K562 (cell line): ENCODE measurements at regions not wholly inside any gene's neighbourhood (a gene's known extent, or its start where the extent isn't known, plus 50 kb on each side); places are given as distances from the start of the nearest gene placed in this dataset.

Source experiments
- ATAC-seq: fragments of 200-7000 bp; cut with Tn5 transposase; 3 replicates; pipeline ENCODE4 v1.9.1; 2020; ENCODE audit warnings: moderate library complexity
- BruUV-seq: library from RNA; stranded (reverse); fragments of 400-500 nt; replicated peaks from 2 replicates; lab custom pipeline; 2021; lab: Mats Ljungman, UMichigan
- CTCF ChIA-PET: fragments of 300-600 bp; formaldehyde crosslinking; extraction: SDS; loops from one replicate; lab custom pipeline; 2021; ENCODE audit warnings: low intra/inter-chr PET ratio; lab: Yijun Ruan, JAX
- POLR2A ChIA-PET: fragments of 300-600, 350-650 bp; sonication (Branson Sonifier 250); formaldehyde crosslinking; extraction: SDS; loops from one replicate; lab custom pipeline; 2021; ENCODE audit warnings: antibody characterized with exemption, inconsistent platforms; lab: Yijun Ruan, JAX
- DNase-seq, 4 experiments: peaks; one replicate each; pipeline versions ENCODE4 v3.0.0 to v3.0.0-alpha.2; 2011 to 2018; ENCODE audit warnings: low spot score in 3 of 4, mixed read lengths in 3 of 4; ENCODE audit errors: extremely low read depth in 1 of 4
- FAIRE-seq: peaks from 2 replicates; lab custom pipeline; 2011; peaks lifted over from hg19 to GRCh38; lab: Jason Lieb, UNC
- H2AFZ ChIP-seq: 2 replicates; pipeline ENCODE4 v1.6.0; 2011; ENCODE audit warnings: low read depth, low read length, control low read depth, inconsistent platforms
- H3K27ac ChIP-seq: fragments of 200-600 bp; 3 replicates; pipeline ENCODE4 v1.8.0; 2011; ENCODE audit warnings: low read depth, mild to moderate bottlenecking, control low read depth, inconsistent platforms, low read length, moderate library complexity, mixed read lengths; ENCODE audit errors: extremely low read depth
- H3K27me3 ChIP-seq, 2 experiments: fragments of 300-600 bp in 1 of 2; 2 replicates in 1 of 2; 3 replicates in 1 of 2; pipeline versions ENCODE4 v1.6.0 to v1.8.0; 2011; ENCODE audit warnings: inconsistent platforms in 2 of 2, low read length in 2 of 2, mild to moderate bottlenecking in 1 of 2, mixed read lengths in 1 of 2, moderate library complexity in 1 of 2; ENCODE audit not compliant: control insufficient read depth in 2 of 2, insufficient read depth in 2 of 2
- H3K36me3 ChIP-seq: fragments of 300-600 bp; 3 replicates; pipeline ENCODE4 v1.8.0; 2011; ENCODE audit warnings: mild to moderate bottlenecking, low read length, inconsistent platforms; ENCODE audit not compliant: control insufficient read depth, insufficient read depth
- H3K4me1 ChIP-seq, 2 experiments: fragments of 200-600 bp in 1 of 2; replicated peaks in 1 of 2; 2 replicates in 1 of 2; 3 replicates in 1 of 2; pipeline versions ENCODE4 v1.5.1 to v1.8.0; 2011; ENCODE audit warnings: inconsistent platforms in 2 of 2, low read length in 2 of 2, mild to moderate bottlenecking in 1 of 2, mixed read lengths in 1 of 2, moderate library complexity in 1 of 2; ENCODE audit not compliant: control insufficient read depth in 2 of 2, insufficient read depth in 2 of 2
- H3K4me2 ChIP-seq: 2 replicates; pipeline ENCODE4 v1.6.1; 2011; ENCODE audit warnings: low read length, control low read depth, inconsistent platforms, mixed read lengths; ENCODE audit not compliant: insufficient read depth
- H3K4me3 ChIP-seq: fragments of 200-600 bp; sonication (generic), shearing (Covaris generic); 2 replicates; pipeline ENCODE4 v1.5.1; 2016; ENCODE audit warnings: control low read depth, inconsistent platforms
- H3K79me2 ChIP-seq: fragments of 200-600 bp; 3 replicates; pipeline ENCODE4 v1.8.0; 2011; ENCODE audit warnings: low read length, inconsistent platforms; ENCODE audit not compliant: control insufficient read depth, insufficient read depth
- H3K9ac ChIP-seq, 2 experiments: 2 replicates each; pipeline versions ENCODE4 v1.6.0 to v1.6.1; 2011; ENCODE audit warnings: low read depth in 2 of 2, low read length in 2 of 2, control low read depth in 1 of 2, inconsistent platforms in 1 of 2, mild to moderate bottlenecking in 1 of 2, mixed read lengths in 1 of 2; ENCODE audit not compliant: insufficient read depth in 1 of 2
- H3K9me1 ChIP-seq: one replicate; pipeline ENCODE4 v1.6.0; 2011; ENCODE audit warnings: inconsistent platforms, mild to moderate bottlenecking, low read length, moderate library complexity; ENCODE audit not compliant: control insufficient read depth, insufficient read depth
- H3K9me3 ChIP-seq: replicated peaks from 2 replicates; pipeline ENCODE4 v1.5.1; 2011; ENCODE audit warnings: low read depth, low read length, inconsistent platforms; ENCODE audit not compliant: control insufficient read depth, insufficient read depth
- H4K20me1 ChIP-seq: replicated peaks from 2 replicates; pipeline ENCODE4 v1.6.1; 2011; ENCODE audit warnings: low read length, inconsistent platforms, mixed read lengths; ENCODE audit not compliant: control insufficient read depth, insufficient read depth
- HDGF ChIP-seq: fragments of 450-650 bp; IDR thresholded peaks from 2 replicates; pipeline ENCODE4 v1.6.1; 2016
- TSC22D4 ChIP-seq: fragments of 450-650 bp; IDR thresholded peaks from 2 replicates; pipeline ENCODE4 v1.6.1; 2016; ENCODE audit warnings: missing genetic modification characterization, missing biosample characterization, control low read depth
- ZNF146 ChIP-seq: IDR thresholded peaks from one replicate; pipeline ENCODE4 v1.6.1; 2018; ENCODE audit warnings: missing compliant biosample characterization; ENCODE audit not compliant: unreplicated experiment
- WGBS: fragments of 100-300 bp; shearing (Covaris generic); methylation state at CpG from one replicate; pipeline ENCODE4 v1.1.6; 2016; ENCODE audit warnings: low coverage, mixed read lengths; ENCODE audit not compliant: insufficient coverage; ENCODE audit errors: missing lambda C conversion rate; 5-methylcytosine and 5-hydroxymethylcytosine counted together
- in situ Hi-C: fragments of 300-500 bp; cut with MboI; formaldehyde crosslinking; loops from 4 replicates; pipeline ENCODE4 v1.15.0; 2018; ENCODE audit warnings: inconsistent platforms, mixed read lengths
- intact Hi-C: fragments of 100-400 bp; cut with micrococcal nuclease; formaldehyde crosslinking; loops from 2 replicates; pipeline ENCODE4 v1.14.2; 2022
- TF ChIP-seq, protein P1 (sequence below), 2 experiments: fragments of 450-650 bp in 1 of 2; sonication (generic) in 1 of 2; formaldehyde crosslinking in 1 of 2; IDR thresholded peaks; 2 replicates each; pipeline versions ENCODE4 v1.7.1 to v1.9.0; 2016 to 2022; ENCODE audit warnings: inconsistent platforms in 1 of 2, mild to moderate bottlenecking in 1 of 2, missing genetic modification reagents in 1 of 2

DNA sequence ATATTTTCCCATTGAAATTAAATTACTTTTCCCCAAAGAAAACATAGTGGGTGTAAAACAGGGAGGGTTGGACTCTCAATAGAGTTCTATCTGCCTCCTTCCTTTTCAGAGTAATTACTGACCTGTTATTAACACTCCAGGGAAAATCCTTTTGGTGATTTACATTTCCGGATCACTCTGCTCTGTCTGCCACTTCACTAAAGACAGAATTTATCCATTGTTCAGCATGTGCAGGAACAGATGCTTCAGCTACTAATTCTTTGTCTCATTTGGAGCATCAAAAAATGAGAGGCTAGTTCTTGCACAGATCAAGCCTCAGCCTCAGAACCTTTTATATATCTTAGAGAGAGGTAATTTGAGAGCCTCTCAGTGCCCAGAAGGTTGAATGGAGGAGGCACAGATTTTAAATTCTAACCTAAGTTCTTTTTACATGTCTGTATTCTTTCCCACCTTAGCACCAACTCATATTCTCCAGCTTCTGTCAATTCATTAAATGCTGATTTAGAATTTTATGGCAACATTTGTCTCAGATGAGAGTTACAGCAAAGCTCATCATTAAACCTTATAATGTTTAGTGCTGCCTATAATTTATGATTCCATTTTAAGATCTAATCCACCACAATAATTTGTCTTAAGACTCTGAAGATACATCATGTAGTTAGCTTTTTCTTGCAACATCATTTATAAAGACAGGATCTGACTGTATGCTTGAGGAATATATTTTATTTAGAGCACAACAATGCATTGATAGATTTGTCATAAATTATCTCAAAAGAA lies 1494.4 kb downstream of the STIM2 start:
- Histone ChIP-seq H3K4me2 (no peak overlapping the region), H3K27ac (no peak overlapping the region), H3K9me3 (no peaks in the 10 kb centered on the region), H4K20me1 (no peaks in the 10 kb centered on the region), H3K79me2 (no peaks in the 10 kb centered on the region), H3K9me1 (no peaks in the 10 kb centered on the region), H2AFZ (no peak overlapping the region)
- FAIRE-seq: no peak
- 0% methylated on average over 1 of the region's 1 CpG for WGBS
- BruUV-seq: no TSS peak
- in situ Hi-C loops: no loop called here
- CTCF ChIA-PET: no interaction called here
- TF ChIP-seq HDGF: no peak
- TF ChIP-seq, protein P1, sequence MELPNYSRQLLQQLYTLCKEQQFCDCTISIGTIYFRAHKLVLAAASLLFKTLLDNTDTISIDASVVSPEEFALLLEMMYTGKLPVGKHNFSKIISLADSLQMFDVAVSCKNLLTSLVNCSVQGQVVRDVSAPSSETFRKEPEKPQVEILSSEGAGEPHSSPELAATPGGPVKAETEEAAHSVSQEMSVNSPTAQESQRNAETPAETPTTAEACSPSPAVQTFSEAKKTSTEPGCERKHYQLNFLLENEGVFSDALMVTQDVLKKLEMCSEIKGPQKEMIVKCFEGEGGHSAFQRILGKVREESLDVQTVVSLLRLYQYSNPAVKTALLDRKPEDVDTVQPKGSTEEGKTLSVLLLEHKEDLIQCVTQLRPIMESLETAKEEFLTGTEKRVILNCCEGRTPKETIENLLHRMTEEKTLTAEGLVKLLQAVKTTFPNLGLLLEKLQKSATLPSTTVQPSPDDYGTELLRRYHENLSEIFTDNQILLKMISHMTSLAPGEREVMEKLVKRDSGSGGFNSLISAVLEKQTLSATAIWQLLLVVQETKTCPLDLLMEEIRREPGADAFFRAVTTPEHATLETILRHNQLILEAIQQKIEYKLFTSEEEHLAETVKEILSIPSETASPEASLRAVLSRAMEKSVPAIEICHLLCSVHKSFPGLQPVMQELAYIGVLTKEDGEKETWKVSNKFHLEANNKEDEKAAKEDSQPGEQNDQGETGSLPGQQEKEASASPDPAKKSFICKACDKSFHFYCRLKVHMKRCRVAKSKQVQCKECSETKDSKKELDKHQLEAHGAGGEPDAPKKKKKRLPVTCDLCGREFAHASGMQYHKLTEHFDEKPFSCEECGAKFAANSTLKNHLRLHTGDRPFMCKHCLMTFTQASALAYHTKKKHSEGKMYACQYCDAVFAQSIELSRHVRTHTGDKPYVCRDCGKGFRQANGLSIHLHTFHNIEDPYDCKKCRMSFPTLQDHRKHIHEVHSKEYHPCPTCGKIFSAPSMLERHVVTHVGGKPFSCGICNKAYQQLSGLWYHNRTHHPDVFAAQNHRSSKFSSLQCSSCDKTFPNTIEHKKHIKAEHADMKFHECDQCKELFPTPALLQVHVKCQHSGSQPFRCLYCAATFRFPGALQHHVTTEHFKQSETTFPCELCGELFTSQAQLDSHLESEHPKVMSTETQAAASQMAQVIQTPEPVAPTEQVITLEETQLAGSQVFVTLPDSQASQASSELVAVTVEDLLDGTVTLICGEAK (IDR thresholded peaks at IDR 0.05): no peak
- TF ChIP-seq, protein P1 (CRISPR knock-in tag; IDR thresholded peaks at IDR 0.05): no peak
- no peak for TF ChIP-seq ZNF146 (CRISPR knock-in tag)
- TF ChIP-seq TSC22D4 (tag): no peak
- TF ChIP-seq, all 486 proteins: peak for 0
- no peaks in the 10 kb centered on the region for H3K27me3 ChIP-seq
- no peak overlapping the region for H3K9ac ChIP-seq
- POLR2A ChIA-PET: no interaction called here
- H3K36me3 ChIP-seq: no peaks in the 10 kb centered on the region
- DNase-seq (no peak), ATAC-seq (no peak)
- H3K4me3 ChIP-seq: no peak overlapping the region
- intact Hi-C loops: no loop called here
- H3K4me1 ChIP-seq: no peaks in the 10 kb centered on the region
